PFSK-1 (cell line): ENCODE measurements at regions not wholly inside any gene's neighbourhood (a gene's known extent, or its start where the extent isn't known, plus 50 kb on each side); places are given as distances from the start of the nearest gene placed in this dataset.

ENCODE experiments used
- FOXP2 ChIP-seq: optimal IDR thresholded peaks from 2 replicates; pipeline ENCODE3; 2011; ENCODE audit warnings: borderline replicate concordance, control low read depth, inconsistent platforms; ENCODE audit not compliant: insufficient read depth; ENCODE audit errors: extremely low read length, extremely low read depth
- POLR2AphosphoS5 ChIP-seq: IDR thresholded peaks from 2 replicates; pipeline ENCODE4 v1.6.1; 2012; ENCODE audit warnings: low read depth, mild to moderate bottlenecking, control low read depth, low read length, moderate library complexity
- SIN3A ChIP-seq: IDR thresholded peaks from 2 replicates; pipeline ENCODE4 v1.6.1; 2012; ENCODE audit warnings: mild to moderate bottlenecking, low read length, moderate library complexity, borderline replicate concordance; ENCODE audit not compliant: insufficient read depth
- TAF1 ChIP-seq: IDR thresholded peaks from 2 replicates; pipeline ENCODE4 v1.6.1; 2012; ENCODE audit warnings: low read length, control low read depth, borderline replicate concordance; ENCODE audit not compliant: insufficient read depth
- TF ChIP-seq, protein P1 (sequence below), 2 experiments: IDR thresholded peaks; 2 replicates each; pipeline versions ENCODE4 v1.6.1 to v1.8.0; 2011 to 2012; ENCODE audit warnings: low read depth in 2 of 2, low read length in 2 of 2, control low read depth in 1 of 2, inconsistent platforms in 1 of 2, mild to moderate bottlenecking in 1 of 2, moderate library complexity in 1 of 2; ENCODE audit not compliant: insufficient read depth in 1 of 2

DNA sequence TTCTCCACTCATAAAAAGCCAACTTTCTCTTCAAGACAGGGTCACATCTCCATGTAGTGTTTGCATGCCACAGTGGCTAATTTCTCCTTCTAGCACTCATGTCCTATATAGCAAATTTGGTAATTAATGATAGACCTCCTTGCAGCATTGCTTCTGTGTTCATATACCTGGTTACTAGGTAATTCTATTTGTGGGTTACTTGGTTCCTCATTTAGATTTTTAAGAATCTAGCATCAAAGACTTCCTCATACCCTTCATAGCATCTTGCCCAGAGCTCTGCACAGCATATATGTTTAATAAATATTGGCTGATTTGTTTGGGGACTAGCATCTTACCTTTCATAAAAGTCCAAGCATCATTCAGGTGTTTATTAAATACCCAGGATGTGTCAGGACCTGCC lies 152.1 kb downstream of the DUSP6 start:
- TF ChIP-seq, protein P1, sequence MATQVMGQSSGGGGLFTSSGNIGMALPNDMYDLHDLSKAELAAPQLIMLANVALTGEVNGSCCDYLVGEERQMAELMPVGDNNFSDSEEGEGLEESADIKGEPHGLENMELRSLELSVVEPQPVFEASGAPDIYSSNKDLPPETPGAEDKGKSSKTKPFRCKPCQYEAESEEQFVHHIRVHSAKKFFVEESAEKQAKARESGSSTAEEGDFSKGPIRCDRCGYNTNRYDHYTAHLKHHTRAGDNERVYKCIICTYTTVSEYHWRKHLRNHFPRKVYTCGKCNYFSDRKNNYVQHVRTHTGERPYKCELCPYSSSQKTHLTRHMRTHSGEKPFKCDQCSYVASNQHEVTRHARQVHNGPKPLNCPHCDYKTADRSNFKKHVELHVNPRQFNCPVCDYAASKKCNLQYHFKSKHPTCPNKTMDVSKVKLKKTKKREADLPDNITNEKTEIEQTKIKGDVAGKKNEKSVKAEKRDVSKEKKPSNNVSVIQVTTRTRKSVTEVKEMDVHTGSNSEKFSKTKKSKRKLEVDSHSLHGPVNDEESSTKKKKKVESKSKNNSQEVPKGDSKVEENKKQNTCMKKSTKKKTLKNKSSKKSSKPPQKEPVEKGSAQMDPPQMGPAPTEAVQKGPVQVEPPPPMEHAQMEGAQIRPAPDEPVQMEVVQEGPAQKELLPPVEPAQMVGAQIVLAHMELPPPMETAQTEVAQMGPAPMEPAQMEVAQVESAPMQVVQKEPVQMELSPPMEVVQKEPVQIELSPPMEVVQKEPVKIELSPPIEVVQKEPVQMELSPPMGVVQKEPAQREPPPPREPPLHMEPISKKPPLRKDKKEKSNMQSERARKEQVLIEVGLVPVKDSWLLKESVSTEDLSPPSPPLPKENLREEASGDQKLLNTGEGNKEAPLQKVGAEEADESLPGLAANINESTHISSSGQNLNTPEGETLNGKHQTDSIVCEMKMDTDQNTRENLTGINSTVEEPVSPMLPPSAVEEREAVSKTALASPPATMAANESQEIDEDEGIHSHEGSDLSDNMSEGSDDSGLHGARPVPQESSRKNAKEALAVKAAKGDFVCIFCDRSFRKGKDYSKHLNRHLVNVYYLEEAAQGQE (IDR thresholded peaks at IDR 0.05; ENCODE audit: insufficient read depth in 1 of 2, low read depth in 2 of 2, low read length in 2 of 2) = no peak
- no peak for TF ChIP-seq POLR2AphosphoS5
- TF ChIP-seq SIN3A = no peak
- no peak for TF ChIP-seq TAF1
- no peak for TF ChIP-seq FOXP2
